ENCODE measurements at regions not wholly inside any gene's neighbourhood (a gene's known extent, or its start where the extent isn't known, plus 50 kb on each side); places are given as distances from the start of the nearest gene placed in this dataset.

DNA sequence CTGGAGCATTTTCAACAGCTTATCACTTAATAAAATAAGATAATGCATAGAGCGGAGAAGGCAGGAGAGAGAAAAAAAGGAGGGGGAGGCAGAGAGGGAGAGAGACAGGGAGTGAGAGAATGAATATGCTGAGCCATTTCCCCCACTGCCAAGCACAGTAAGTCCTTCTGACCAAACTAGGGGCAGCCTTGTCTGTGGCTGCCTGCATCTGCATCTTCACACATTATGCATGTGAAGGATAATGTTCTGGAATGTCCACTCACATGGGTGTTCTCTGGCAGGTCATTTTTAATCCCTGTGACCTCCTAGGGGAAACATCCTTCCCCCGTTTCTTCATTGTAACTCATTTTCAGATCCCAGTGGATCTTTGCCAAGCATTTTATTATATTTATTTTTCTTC lies 269.3 kb downstream of the FOXA2 start:
- no peak for DNase-seq (ENCODE audit: low read depth in 2 of 2)

- DNase-seq (ENCODE audit: low read depth in 2 of 2): no peak
Observed at GRCh38 chr20:22312744-22313346, 271.5 kb downstream of the FOXA2 start.

DNA sequence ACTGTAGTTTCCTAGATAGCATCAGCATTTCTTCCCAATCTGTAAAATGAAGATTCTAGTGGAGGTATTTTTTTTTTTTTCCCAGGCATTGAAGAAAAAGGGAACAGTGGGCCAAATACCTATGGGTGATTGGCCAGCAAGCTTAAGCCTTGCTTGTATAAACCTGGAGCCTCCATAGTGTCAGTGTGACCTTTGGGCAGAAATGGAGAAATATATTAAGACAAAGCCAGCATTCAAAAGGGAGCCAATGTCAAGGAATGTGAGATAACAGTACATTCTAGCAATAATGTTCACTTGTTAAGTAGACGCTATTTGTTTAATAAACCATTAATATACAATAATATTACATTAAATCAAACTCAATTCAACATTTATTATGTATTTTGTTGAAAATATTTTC lies 275.4 kb downstream of the FOXA2 start:
- no peak for DNase-seq (ENCODE audit: low read depth in 2 of 2)

DNA sequence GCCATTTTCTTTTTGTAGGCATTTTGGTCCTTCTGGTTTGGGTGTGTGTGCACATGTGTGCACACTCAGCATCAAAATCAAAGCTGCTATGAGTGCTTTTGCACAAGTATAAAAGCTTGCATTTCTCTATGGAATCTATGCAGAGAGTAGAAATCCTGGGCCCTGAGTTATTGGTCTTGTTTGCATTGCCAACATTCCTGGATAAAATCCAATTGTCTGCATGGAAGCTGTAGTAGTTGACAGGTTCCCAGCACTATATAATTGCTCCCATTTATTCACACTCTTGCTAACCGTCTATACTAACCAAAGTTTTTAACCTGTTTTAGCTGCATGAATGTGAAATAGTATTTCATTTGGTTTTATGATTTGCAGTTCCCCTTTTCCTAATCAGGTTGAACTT lies 277.0 kb downstream of the FOXA2 start:
- no peak for DNase-seq (ENCODE audit: low read depth in 2 of 2)

DNA sequence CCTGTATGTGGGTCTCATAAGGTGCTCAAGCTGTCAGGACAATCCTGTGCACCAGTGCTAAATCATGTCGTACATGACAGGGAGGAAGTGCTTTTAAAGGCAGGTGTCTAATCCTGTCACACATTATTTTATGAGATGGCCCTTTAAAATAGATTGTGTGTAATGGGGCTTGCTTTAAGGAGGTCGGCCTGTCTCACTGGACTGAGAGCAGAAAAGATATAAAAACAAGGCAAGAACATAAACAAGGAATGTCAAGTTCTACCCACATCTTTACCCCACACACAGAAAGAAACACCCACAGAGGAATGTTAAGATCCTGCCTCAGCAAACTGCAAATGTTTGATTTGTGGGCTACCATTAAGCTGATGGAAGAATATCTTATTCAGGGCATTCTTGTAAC lies 279.0 kb downstream of the FOXA2 start:
- DNase-seq (ENCODE audit: low read depth in 2 of 2): no peak

DNA sequence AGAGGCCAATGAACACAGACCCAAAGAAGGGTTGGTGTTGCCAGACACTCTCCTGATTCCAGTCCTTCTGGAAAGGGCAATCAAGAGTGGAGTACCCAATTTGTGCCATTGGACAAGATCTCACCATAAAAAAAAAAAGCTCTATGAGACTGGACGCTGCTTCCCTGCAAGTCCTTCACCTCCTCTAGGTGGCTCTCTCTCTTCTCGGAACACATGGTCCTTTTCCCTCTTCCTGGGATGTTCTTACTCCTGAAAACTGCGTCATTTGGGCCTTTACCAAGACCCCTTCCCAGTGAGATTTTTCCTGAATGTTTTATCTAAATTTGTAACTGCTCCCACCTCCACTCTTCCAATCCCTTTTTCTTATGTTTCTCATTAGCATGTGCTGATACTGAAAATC lies 280.8 kb downstream of the FOXA2 start:
- DNase-seq (ENCODE audit: low read depth in 2 of 2): no peak

DNA sequence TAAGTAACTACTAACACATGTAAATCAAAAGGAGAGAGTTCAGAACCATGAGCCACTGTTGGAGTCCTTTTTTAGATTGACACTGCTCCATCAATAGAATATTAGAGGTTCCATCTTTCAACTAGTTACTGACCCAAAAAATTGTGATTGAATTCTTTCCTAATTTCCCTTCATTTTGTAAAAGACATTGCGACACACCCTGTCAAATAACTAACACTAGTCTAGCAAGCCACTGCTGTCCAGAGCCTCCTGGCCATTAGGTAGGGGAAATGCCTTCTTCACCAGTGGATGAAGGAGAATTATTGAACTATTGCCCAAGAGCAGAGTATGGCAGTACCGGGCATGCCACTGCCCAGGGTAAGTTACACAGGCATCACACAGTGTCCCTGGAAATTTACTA lies 282.3 kb downstream of the FOXA2 start:
- no peak for DNase-seq (ENCODE audit: low read depth in 2 of 2)

- no peak for DNase-seq (ENCODE audit: low read depth in 2 of 2)
Observed at GRCh38 chr20:22293886-22294285, 290.5 kb downstream of the FOXA2 start.

GRCh38 chr20:22289442-22289841 lies 294.9 kb downstream of the FOXA2 start:
- DNase-seq (ENCODE audit: low read depth in 2 of 2): no peak

- no peak for DNase-seq (ENCODE audit: low read depth in 2 of 2)
Observed at GRCh38 chr20:22288957-22289356, 295.4 kb downstream of the FOXA2 start.

DNA sequence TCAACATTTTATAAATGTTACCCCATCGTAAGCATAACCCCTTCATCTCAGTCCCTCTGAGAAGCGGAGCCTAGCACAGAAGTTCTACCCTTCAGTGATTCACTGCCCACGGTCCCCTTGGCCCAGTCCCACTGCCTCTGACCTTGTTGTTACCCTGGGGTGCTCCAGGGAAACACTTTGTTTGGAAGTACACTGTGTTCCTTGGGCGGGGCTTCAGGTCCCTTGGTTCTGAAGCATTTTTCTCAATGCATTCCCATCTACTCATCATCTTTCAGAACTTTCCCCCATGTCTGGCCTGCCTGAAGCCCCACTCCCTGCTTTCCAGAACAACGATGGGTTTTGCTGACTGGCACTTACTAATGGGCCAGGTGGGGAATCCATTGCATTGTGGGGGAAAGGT lies 296.2 kb downstream of the FOXA2 start:
- DNase-seq (ENCODE audit: low read depth in 2 of 2): no peak

- no peak for DNase-seq (ENCODE audit: low read depth in 2 of 2)
Observed at GRCh38 chr20:22285555-22285954, 298.8 kb downstream of the FOXA2 start.

DNA sequence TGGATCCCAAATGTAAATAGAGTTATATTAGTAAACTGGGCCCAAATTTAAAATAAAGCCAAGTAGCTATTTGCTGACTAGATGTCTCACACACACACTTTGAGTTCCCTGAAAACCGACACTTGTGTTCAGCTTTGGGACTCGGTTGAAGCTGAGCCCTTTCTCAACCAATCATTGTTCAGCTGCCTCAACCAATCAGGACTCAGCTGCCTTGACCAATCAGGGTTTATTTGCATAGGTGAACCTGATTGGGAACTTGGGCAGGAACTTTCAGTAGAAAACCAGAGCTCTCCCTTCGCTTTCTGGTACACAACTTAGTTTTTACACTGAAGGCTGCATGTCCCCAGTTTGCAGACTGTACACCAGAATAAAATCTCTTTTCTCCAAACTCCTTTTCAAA lies 301.7 kb downstream of the FOXA2 start:
- no peak for DNase-seq (ENCODE audit: low read depth in 2 of 2)

DNA sequence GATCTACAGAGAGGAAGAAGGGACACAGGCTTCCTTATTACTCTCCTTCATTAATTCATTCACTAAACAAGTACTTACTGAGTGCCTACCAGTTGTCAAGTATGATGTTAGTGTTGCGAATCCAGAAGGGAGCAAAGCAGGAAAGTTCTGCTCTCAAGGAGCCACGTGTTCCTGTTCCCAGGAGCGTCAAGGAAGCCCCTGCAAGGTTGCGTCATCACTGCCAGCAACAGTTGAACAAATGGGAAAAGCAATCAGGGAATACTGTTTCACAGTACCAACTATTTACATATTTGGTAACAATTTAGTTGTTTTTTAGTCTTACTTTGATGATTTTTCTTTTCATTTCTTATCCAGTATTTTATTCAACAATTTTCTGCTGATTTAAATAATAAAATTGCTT lies 310.0 kb downstream of the FOXA2 start:
- no peak for DNase-seq (ENCODE audit: low read depth in 2 of 2)

DNA sequence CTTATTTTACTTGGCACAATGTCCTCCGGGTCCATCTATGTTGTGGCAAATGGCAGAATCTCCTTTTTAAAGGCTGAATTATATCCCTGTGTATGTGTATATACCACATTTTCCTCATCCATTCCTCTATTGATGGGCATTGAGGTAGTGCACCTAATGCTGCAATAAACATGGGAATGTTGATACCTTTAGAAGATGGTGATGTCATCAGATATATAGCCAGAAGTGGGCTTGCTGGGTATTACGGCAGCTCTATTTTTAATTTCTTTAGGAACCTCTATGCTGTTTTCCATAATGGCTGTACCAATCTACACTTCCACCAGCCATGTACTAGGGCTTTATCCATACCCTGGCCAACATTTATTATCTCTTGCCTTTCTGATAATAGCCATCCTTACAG lies 315.7 kb downstream of the FOXA2 start:
- no peak for DNase-seq (ENCODE audit: low read depth in 2 of 2)

DNA sequence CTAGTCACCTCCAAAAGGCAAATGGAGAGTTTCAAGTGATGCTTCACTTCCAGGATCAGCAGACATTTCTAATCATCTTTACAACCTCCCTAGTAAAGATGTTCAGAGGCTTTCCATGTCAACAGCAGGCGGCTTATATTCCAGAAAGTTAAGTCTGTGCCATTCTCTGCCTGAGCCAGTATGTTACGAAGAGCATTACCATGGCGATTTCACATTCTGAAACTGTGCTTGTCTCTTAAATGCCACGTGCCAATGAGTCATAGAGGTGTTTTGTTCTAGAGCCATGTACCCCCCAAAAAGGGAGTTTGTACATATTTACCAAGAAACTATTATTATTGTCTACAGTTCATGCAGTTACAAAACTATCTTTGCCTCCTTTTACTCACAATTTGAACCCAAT lies 319.5 kb downstream of the FOXA2 start:
- DNase-seq (ENCODE audit: low read depth in 2 of 2): no peak

DNA sequence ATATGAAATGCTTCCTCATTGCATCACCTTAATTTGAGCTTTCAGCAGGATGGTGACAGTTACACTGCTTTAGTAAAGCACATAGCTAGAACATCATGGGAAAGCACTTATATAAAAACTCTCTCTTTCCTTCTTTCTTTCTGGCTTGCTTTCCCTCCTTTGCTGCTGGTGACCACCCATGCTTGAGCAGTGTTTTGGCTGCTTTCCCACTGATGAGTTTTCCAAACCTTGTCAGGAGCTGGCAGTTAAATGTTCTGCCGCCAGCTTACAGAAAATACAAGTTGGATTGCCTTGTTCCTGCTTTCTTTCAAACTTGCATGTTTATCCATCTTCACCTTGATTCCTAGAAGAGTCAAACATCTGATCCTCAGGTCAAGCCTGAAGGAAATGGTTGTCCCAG lies 323.9 kb downstream of the FOXA2 start:
- no peak for DNase-seq (ENCODE audit: low read depth in 2 of 2)

GRCh38 chr20:22257912-22258311 lies 326.5 kb downstream of the FOXA2 start:
- no peak for DNase-seq (ENCODE audit: low read depth in 2 of 2)

GRCh38 chr20:22248051-22248667 lies 336.2 kb downstream of the FOXA2 start:
- no peak for DNase-seq (ENCODE audit: low read depth in 2 of 2)

DNA sequence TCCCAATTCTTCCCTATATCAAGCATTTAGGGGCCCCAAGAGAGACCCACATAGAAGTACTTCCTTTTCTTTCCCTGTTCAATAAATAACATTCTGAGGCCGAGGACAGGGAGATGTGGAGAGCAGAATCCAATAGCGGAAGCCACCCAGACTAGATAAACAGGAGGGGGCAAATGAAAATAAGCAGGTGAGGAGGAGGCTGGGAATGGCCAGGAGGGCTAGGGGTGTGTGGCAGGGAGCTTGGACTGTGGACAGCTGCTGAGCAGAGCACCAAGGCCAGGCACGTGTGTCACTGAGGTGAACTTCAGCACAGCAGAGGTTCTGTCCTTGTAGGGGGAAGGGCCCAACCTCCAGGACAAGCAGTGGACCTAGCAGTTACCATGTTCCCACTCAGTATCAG lies 339.2 kb downstream of the FOXA2 start:
- DNase-seq (ENCODE audit: low read depth in 2 of 2): no peak

- no peak for DNase-seq (ENCODE audit: low read depth in 2 of 2)
Observed at GRCh38 chr20:22243067-22243466, 341.3 kb downstream of the FOXA2 start.

DNA sequence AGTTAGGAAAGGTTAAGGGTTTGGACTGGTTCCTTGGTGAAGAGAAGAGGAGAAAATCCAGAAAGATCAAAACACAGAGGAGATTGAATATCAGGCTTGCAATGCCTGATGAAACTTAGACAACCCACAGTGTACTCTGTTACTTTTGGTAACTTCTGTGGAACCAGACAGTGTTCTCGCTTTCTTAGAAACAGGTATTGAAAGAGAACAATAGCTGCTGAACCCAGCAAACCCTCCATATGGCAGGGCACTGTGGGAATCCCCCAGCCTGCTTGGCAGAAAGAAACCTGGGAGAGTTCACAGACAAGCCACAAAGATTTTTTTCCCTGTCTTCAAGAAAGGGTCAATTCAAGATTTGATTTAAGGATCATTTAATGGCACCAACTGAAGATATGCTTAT lies 342.8 kb downstream of the FOXA2 start:
- no peak for DNase-seq (ENCODE audit: low read depth in 2 of 2)

GRCh38 chr20:22232923-22233322 lies 351.4 kb downstream of the FOXA2 start:
- DNase-seq (ENCODE audit: low read depth in 2 of 2): no peak

DNA sequence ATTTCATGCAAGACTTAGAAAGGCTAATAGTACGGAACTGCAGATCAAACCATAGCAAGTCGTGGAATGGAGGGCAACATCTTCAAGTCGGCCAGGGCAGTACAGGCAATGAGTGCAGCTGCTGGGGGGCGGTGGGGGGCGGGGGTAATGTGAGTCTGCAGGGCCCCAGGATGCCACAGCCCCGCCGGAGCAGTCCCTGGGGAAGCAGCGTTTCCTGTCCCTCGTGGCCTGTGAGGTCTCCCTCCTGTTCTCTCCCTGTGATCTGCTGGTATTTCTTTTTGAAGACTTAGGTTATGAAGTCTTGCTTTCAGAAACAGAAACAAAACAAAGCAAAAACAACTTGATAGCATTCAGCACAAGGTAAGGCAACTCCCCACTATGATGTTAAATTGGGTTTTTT lies 351.9 kb downstream of the FOXA2 start:
- DNase-seq (ENCODE audit: low read depth in 2 of 2): no peak
